ENCODE measurements at regions not wholly inside any gene's neighbourhood (a gene's known extent, or its start where the extent isn't known, plus 50 kb on each side); places are given as distances from the start of the nearest gene placed in this dataset.

GRCh38 chr16:74035816-74036215, 260.8 kb upstream of the PSMD7 start:
- in situ Hi-C loops (cut with HindIII; ENCODE audit: low sequenced_read_pairs): no loop called here

- in situ Hi-C loops (cut with HindIII; ENCODE audit: low sequenced_read_pairs): no loop called here
Measured at GRCh38 chr16:74034862-74035261, 261.8 kb upstream of the PSMD7 start.

- in situ Hi-C loops (cut with HindIII; ENCODE audit: low sequenced_read_pairs): no loop called here
Measured at GRCh38 chr16:74034200-74034599, 262.4 kb upstream of the PSMD7 start.

- in situ Hi-C loops (cut with HindIII; ENCODE audit: low sequenced_read_pairs): no loop called here
Measured at GRCh38 chr16:74033441-74033995, 263.1 kb upstream of the PSMD7 start.

- in situ Hi-C loops (cut with HindIII; ENCODE audit: low sequenced_read_pairs): no loop called here
Measured at GRCh38 chr16:74031551-74031950, 265.1 kb upstream of the PSMD7 start.

- in situ Hi-C loops (cut with HindIII; ENCODE audit: low sequenced_read_pairs): no loop called here
Measured at GRCh38 chr16:74030000-74030706, 266.5 kb upstream of the PSMD7 start.

GRCh38 chr16:74029115-74029792, 267.4 kb upstream of the PSMD7 start:
- in situ Hi-C loops (cut with HindIII; ENCODE audit: low sequenced_read_pairs): no loop called here

- in situ Hi-C loops (cut with HindIII; ENCODE audit: low sequenced_read_pairs): no loop called here
Measured at GRCh38 chr16:74026373-74027281, 270.0 kb upstream of the PSMD7 start.

- in situ Hi-C loops (cut with HindIII; ENCODE audit: low sequenced_read_pairs): no loop called here
Measured at GRCh38 chr16:74024953-74025352, 271.7 kb upstream of the PSMD7 start.

GRCh38 chr16:74020095-74020670, 276.4 kb upstream of the PSMD7 start:
- in situ Hi-C loops (cut with HindIII; ENCODE audit: low sequenced_read_pairs): no loop called here

- in situ Hi-C loops (cut with HindIII; ENCODE audit: low sequenced_read_pairs): no loop called here
Measured at GRCh38 chr16:74019612-74020011, 277.0 kb upstream of the PSMD7 start.

GRCh38 chr16:74015953-74016352, 280.7 kb upstream of the PSMD7 start:
- in situ Hi-C loops (cut with HindIII; ENCODE audit: low sequenced_read_pairs): no loop called here

- in situ Hi-C loops (cut with HindIII; ENCODE audit: low sequenced_read_pairs): no loop called here
Measured at GRCh38 chr16:73998707-73999106, 297.9 kb upstream of the PSMD7 start.

- in situ Hi-C loops (cut with HindIII; ENCODE audit: low sequenced_read_pairs): no loop called here
Measured at GRCh38 chr16:73997971-73998370, 298.6 kb upstream of the PSMD7 start.

- in situ Hi-C loops (cut with HindIII; ENCODE audit: low sequenced_read_pairs): no loop called here
Measured at GRCh38 chr16:73997340-73997711, 299.3 kb upstream of the PSMD7 start.

- in situ Hi-C loops (cut with HindIII; ENCODE audit: low sequenced_read_pairs): no loop called here
Measured at GRCh38 chr16:73996624-73997339, 299.8 kb upstream of the PSMD7 start.

GRCh38 chr16:73993878-73994277, 302.7 kb upstream of the PSMD7 start:
- in situ Hi-C loops (cut with HindIII; ENCODE audit: low sequenced_read_pairs): no loop called here

GRCh38 chr16:73978407-73978784, 318.2 kb upstream of the PSMD7 start:
- in situ Hi-C loops (cut with HindIII; ENCODE audit: low sequenced_read_pairs): no loop called here

- in situ Hi-C loops (cut with HindIII; ENCODE audit: low sequenced_read_pairs): no loop called here
Measured at GRCh38 chr16:73976644-73977043, 320.0 kb upstream of the PSMD7 start.

GRCh38 chr16:73973174-73973573, 323.4 kb upstream of the PSMD7 start:
- in situ Hi-C loops (cut with HindIII; ENCODE audit: low sequenced_read_pairs): no loop called here

Measured in DLD1 (cell line).